ENCODE measurements at regions not wholly inside any gene's neighbourhood (a gene's known extent, or its start where the extent isn't known, plus 50 kb on each side); places are given as distances from the start of the nearest gene placed in this dataset.
A peak's percentile ranks its signal among the peaks of the same experiment; 100 is the strongest.

- no peaks in the 10 kb centered on the region for H3K27me3 ChIP-seq
- DNase-seq, result no peak
- H3K4me1 ChIP-seq, result peaks cover 35% of the 10 kb centered on the region
- no peaks in the 10 kb centered on the region for H3K36me3 ChIP-seq
- no peaks in the 10 kb centered on the region for H3K9me3 ChIP-seq
- no peak overlapping the region for H3K4me3 ChIP-seq (ENCODE audit: low read depth, low read length)
- no peak for TF ChIP-seq CTCF (IDR thresholded peaks at IDR 0.05; ENCODE audit: low read depth, low read length)
Measured at GRCh38 chr10:78576276-78576675, 492.5 kb upstream of the ZMIZ1 start.

GRCh38 chr10:78577712-78578111 is 491.1 kb upstream of the ZMIZ1 start:
- H3K9me3 ChIP-seq, result no peaks in the 10 kb centered on the region
- no peak for TF ChIP-seq CTCF (IDR thresholded peaks at IDR 0.05; ENCODE audit: low read depth, low read length)
- DNase-seq, result no peak
- no peak overlapping the region for H3K4me3 ChIP-seq (ENCODE audit: low read depth, low read length)
- no peaks in the 10 kb centered on the region for H3K27me3 ChIP-seq
- H3K36me3 ChIP-seq, result no peaks in the 10 kb centered on the region
- peaks cover 35% of the 10 kb centered on the region for H3K4me1 ChIP-seq

- no peaks in the 10 kb centered on the region for H3K36me3 ChIP-seq
- no peak for TF ChIP-seq CTCF (IDR thresholded peaks at IDR 0.05; ENCODE audit: low read depth, low read length)
- no peaks in the 10 kb centered on the region for H3K27me3 ChIP-seq
- H3K4me1 ChIP-seq, result peaks cover 35% of the 10 kb centered on the region
- DNase-seq, result no peak
- no peaks in the 10 kb centered on the region for H3K9me3 ChIP-seq
- no peak overlapping the region for H3K4me3 ChIP-seq (ENCODE audit: low read depth, low read length)
Measured at GRCh38 chr10:78578929-78579328, 489.8 kb upstream of the ZMIZ1 start.

GRCh38 chr10:78579576-78579975 is 489.2 kb upstream of the ZMIZ1 start:
- Histone ChIP-seq H3K27me3 (no peaks in the 10 kb centered on the region), H3K9me3 (no peaks in the 10 kb centered on the region), H3K4me3 (ENCODE audit: low read depth, low read length) (no peak overlapping the region), H3K4me1 (peaks cover 35% of the 10 kb centered on the region), H3K36me3 (no peaks in the 10 kb centered on the region)
- DNase-seq, result no peak
- no peak for TF ChIP-seq CTCF (IDR thresholded peaks at IDR 0.05; ENCODE audit: low read depth, low read length)

- H3K4me1 ChIP-seq, result peaks cover 35% of the 10 kb centered on the region
- peak; percentile 81 for DNase-seq
- H3K36me3 ChIP-seq, result no peaks in the 10 kb centered on the region
- no peaks in the 10 kb centered on the region for H3K9me3 ChIP-seq
- H3K27me3 ChIP-seq, result no peaks in the 10 kb centered on the region
- no peak overlapping the region for H3K4me3 ChIP-seq (ENCODE audit: low read depth, low read length)
- TF ChIP-seq CTCF (IDR thresholded peaks at IDR 0.05; ENCODE audit: low read depth, low read length), result no peak
Measured at GRCh38 chr10:78579995-78580394, 488.8 kb upstream of the ZMIZ1 start.

- TF ChIP-seq CTCF (IDR thresholded peaks at IDR 0.05; ENCODE audit: low read depth, low read length), result no peak
Measured at GRCh38 chr10:78581133-78581694, 487.6 kb upstream of the ZMIZ1 start.

More at GRCh38 chr10:78581133-78581694, 487.6 kb upstream of the ZMIZ1 start:
- Histone ChIP-seq H3K4me1 (peaks cover 31% of the 10 kb centered on the region), H3K36me3 (no peaks in the 10 kb centered on the region), H3K9me3 (no peaks in the 10 kb centered on the region), H3K27me3 (no peaks in the 10 kb centered on the region), H3K4me3 (ENCODE audit: low read depth, low read length) (no peak overlapping the region)
- DNase-seq, result no peak
